ENCODE measurements at regions not wholly inside any gene's neighbourhood (a gene's known extent, or its start where the extent isn't known, plus 50 kb on each side); places are given as distances from the start of the nearest gene placed in this dataset.

GRCh38 chr4:41399231-41399630 lies 138.7 kb upstream of the LIMCH1 start:
- H3K9me3 ChIP-seq (ENCODE audit: control insufficient read depth, low read length): no peaks in the 10 kb centered on the region
- no peaks in the 10 kb centered on the region for H3K4me1 ChIP-seq (ENCODE audit: control insufficient read depth, insufficient read depth, low read length)
- H3K27me3 ChIP-seq (ENCODE audit: control insufficient read depth, insufficient read depth, low read length): no peaks in the 10 kb centered on the region
- no peak overlapping the region for H3K9ac ChIP-seq (ENCODE audit: low read length)
- H3K36me3 ChIP-seq (ENCODE audit: control insufficient read depth, insufficient read depth, low read length): no peaks in the 10 kb centered on the region
- no peak overlapping the region for H3K4me3 ChIP-seq (ENCODE audit: low read length)

- H3K27me3 ChIP-seq (ENCODE audit: control insufficient read depth, insufficient read depth, low read length): no peaks in the 10 kb centered on the region
- H3K4me1 ChIP-seq (ENCODE audit: control insufficient read depth, insufficient read depth, low read length): no peaks in the 10 kb centered on the region
- H3K4me3 ChIP-seq (ENCODE audit: low read length): no peak overlapping the region
- no peak overlapping the region for H3K9ac ChIP-seq (ENCODE audit: low read length)
- no peaks in the 10 kb centered on the region for H3K36me3 ChIP-seq (ENCODE audit: control insufficient read depth, insufficient read depth, low read length)
- no peaks in the 10 kb centered on the region for H3K9me3 ChIP-seq (ENCODE audit: control insufficient read depth, low read length)
Observed at GRCh38 chr4:41400296-41400695, 137.7 kb upstream of the LIMCH1 start.

GRCh38 chr4:41405464-41406112 lies 132.4 kb upstream of the LIMCH1 start:
- Histone ChIP-seq H3K27me3 (ENCODE audit: control insufficient read depth, insufficient read depth, low read length) (no peaks in the 10 kb centered on the region), H3K9me3 (ENCODE audit: control insufficient read depth, low read length) (no peaks in the 10 kb centered on the region), H3K4me1 (ENCODE audit: control insufficient read depth, insufficient read depth, low read length) (no peaks in the 10 kb centered on the region), H3K4me3 (ENCODE audit: low read length) (no peak overlapping the region), H3K36me3 (ENCODE audit: control insufficient read depth, insufficient read depth, low read length) (no peaks in the 10 kb centered on the region), H3K9ac (ENCODE audit: low read length) (no peak overlapping the region)

- Histone ChIP-seq H3K4me3 (ENCODE audit: low read length) (no peak overlapping the region), H3K9me3 (ENCODE audit: control insufficient read depth, low read length) (no peaks in the 10 kb centered on the region), H3K9ac (ENCODE audit: low read length) (no peak overlapping the region), H3K36me3 (ENCODE audit: control insufficient read depth, insufficient read depth, low read length) (no peaks in the 10 kb centered on the region), H3K4me1 (ENCODE audit: control insufficient read depth, insufficient read depth, low read length) (no peaks in the 10 kb centered on the region), H3K27me3 (ENCODE audit: control insufficient read depth, insufficient read depth, low read length) (no peaks in the 10 kb centered on the region)
Observed at GRCh38 chr4:41406113-41406516, 131.8 kb upstream of the LIMCH1 start.

GRCh38 chr4:41408150-41408549 lies 129.8 kb upstream of the LIMCH1 start:
- Histone ChIP-seq H3K9me3 (ENCODE audit: control insufficient read depth, low read length) (no peaks in the 10 kb centered on the region), H3K4me3 (ENCODE audit: low read length) (no peak overlapping the region), H3K27me3 (ENCODE audit: control insufficient read depth, insufficient read depth, low read length) (no peaks in the 10 kb centered on the region), H3K4me1 (ENCODE audit: control insufficient read depth, insufficient read depth, low read length) (no peaks in the 10 kb centered on the region), H3K36me3 (ENCODE audit: control insufficient read depth, insufficient read depth, low read length) (no peaks in the 10 kb centered on the region), H3K9ac (ENCODE audit: low read length) (no peak overlapping the region)

- H3K4me3 ChIP-seq (ENCODE audit: low read length): no peak overlapping the region
- H3K9ac ChIP-seq (ENCODE audit: low read length): no peak overlapping the region
- no peaks in the 10 kb centered on the region for H3K27me3 ChIP-seq (ENCODE audit: control insufficient read depth, insufficient read depth, low read length)
- H3K9me3 ChIP-seq (ENCODE audit: control insufficient read depth, low read length): no peaks in the 10 kb centered on the region
- no peaks in the 10 kb centered on the region for H3K36me3 ChIP-seq (ENCODE audit: control insufficient read depth, insufficient read depth, low read length)
- H3K4me1 ChIP-seq (ENCODE audit: control insufficient read depth, insufficient read depth, low read length): peaks cover 1% of the 10 kb centered on the region
Observed at GRCh38 chr4:41408859-41409593, 128.9 kb upstream of the LIMCH1 start.

GRCh38 chr4:41409594-41409895 lies 128.4 kb upstream of the LIMCH1 start:
- Histone ChIP-seq H3K36me3 (ENCODE audit: control insufficient read depth, insufficient read depth, low read length) (no peaks in the 10 kb centered on the region), H3K9ac (ENCODE audit: low read length) (no peak overlapping the region), H3K4me3 (ENCODE audit: low read length) (no peak overlapping the region), H3K9me3 (ENCODE audit: control insufficient read depth, low read length) (no peaks in the 10 kb centered on the region), H3K4me1 (ENCODE audit: control insufficient read depth, insufficient read depth, low read length) (peaks cover 6% of the 10 kb centered on the region), H3K27me3 (ENCODE audit: control insufficient read depth, insufficient read depth, low read length) (no peaks in the 10 kb centered on the region)

GRCh38 chr4:41410049-41410448 lies 127.9 kb upstream of the LIMCH1 start:
- no peak overlapping the region for H3K4me3 ChIP-seq (ENCODE audit: low read length)
- H3K36me3 ChIP-seq (ENCODE audit: control insufficient read depth, insufficient read depth, low read length): no peaks in the 10 kb centered on the region
- no peaks in the 10 kb centered on the region for H3K9me3 ChIP-seq (ENCODE audit: control insufficient read depth, low read length)
- H3K4me1 ChIP-seq (ENCODE audit: control insufficient read depth, insufficient read depth, low read length): peaks cover 10% of the 10 kb centered on the region
- no peak overlapping the region for H3K9ac ChIP-seq (ENCODE audit: low read length)
- H3K27me3 ChIP-seq (ENCODE audit: control insufficient read depth, insufficient read depth, low read length): no peaks in the 10 kb centered on the region

GRCh38 chr4:41413670-41414411 lies 124.1 kb upstream of the LIMCH1 start:
- Histone ChIP-seq H3K36me3 (ENCODE audit: control insufficient read depth, insufficient read depth, low read length) (no peaks in the 10 kb centered on the region), H3K9ac (ENCODE audit: low read length) (no peak overlapping the region), H3K4me3 (ENCODE audit: low read length) (no peak overlapping the region), H3K9me3 (ENCODE audit: control insufficient read depth, low read length) (no peaks in the 10 kb centered on the region), H3K27me3 (ENCODE audit: control insufficient read depth, insufficient read depth, low read length) (no peaks in the 10 kb centered on the region), H3K4me1 (ENCODE audit: control insufficient read depth, insufficient read depth, low read length) (peaks cover 10% of the 10 kb centered on the region)

- Histone ChIP-seq H3K27me3 (ENCODE audit: control insufficient read depth, insufficient read depth, low read length) (no peaks in the 10 kb centered on the region), H3K9ac (ENCODE audit: low read length) (no peak overlapping the region), H3K9me3 (ENCODE audit: control insufficient read depth, low read length) (no peaks in the 10 kb centered on the region), H3K4me1 (ENCODE audit: control insufficient read depth, insufficient read depth, low read length) (peaks cover 10% of the 10 kb centered on the region), H3K4me3 (ENCODE audit: low read length) (no peak overlapping the region), H3K36me3 (ENCODE audit: control insufficient read depth, insufficient read depth, low read length) (no peaks in the 10 kb centered on the region)
Observed at GRCh38 chr4:41414412-41414779, 123.6 kb upstream of the LIMCH1 start.

- H3K36me3 ChIP-seq (ENCODE audit: control insufficient read depth, insufficient read depth, low read length): no peaks in the 10 kb centered on the region
- H3K27me3 ChIP-seq (ENCODE audit: control insufficient read depth, insufficient read depth, low read length): no peaks in the 10 kb centered on the region
- H3K4me1 ChIP-seq (ENCODE audit: control insufficient read depth, insufficient read depth, low read length): peaks cover 10% of the 10 kb centered on the region
- no peak overlapping the region for H3K4me3 ChIP-seq (ENCODE audit: low read length)
- no peak overlapping the region for H3K9ac ChIP-seq (ENCODE audit: low read length)
- H3K9me3 ChIP-seq (ENCODE audit: control insufficient read depth, low read length): no peaks in the 10 kb centered on the region
Observed at GRCh38 chr4:41418444-41418843, 119.5 kb upstream of the LIMCH1 start.

GRCh38 chr4:41420541-41420940 lies 117.4 kb upstream of the LIMCH1 start:
- H3K27me3 ChIP-seq (ENCODE audit: control insufficient read depth, insufficient read depth, low read length): no peaks in the 10 kb centered on the region
- no peaks in the 10 kb centered on the region for H3K4me1 ChIP-seq (ENCODE audit: control insufficient read depth, insufficient read depth, low read length)
- no peaks in the 10 kb centered on the region for H3K36me3 ChIP-seq (ENCODE audit: control insufficient read depth, insufficient read depth, low read length)
- no peak overlapping the region for H3K9ac ChIP-seq (ENCODE audit: low read length)
- H3K9me3 ChIP-seq (ENCODE audit: control insufficient read depth, low read length): no peaks in the 10 kb centered on the region
- no peak overlapping the region for H3K4me3 ChIP-seq (ENCODE audit: low read length)

Measured in mucosa of stomach (tissue), 1 donor.